Stimulated activated effector memory CD8-positive, alpha-beta T cell treated with anti-CD3 and anti-CD28 coated beads, Interleukin-12 subunit alpha, Interleukin-12 subunit beta, amount 100 ng/mL, for 72 hours (primary cell): ENCODE measurements at regions not wholly inside any gene's neighbourhood (a gene's known extent, or its start where the extent isn't known, plus 50 kb on each side); places are given as distances from the start of the nearest gene placed in this dataset.

Source experiments
- ATAC-seq: fragments of 150-1000 bp; cut with Tn5 transposase; 2 replicates; pipeline ENCODE4 v1.10.0; 2021
- DNase-seq, 2 donors: peaks; one replicate each; pipeline ENCODE4 v3.0.0; 2021 to 2022; ENCODE audit warnings: low spot score in 2 of 2
- H3K27ac Mint-ChIP-seq: one replicate; pipeline ENCODE4 v1.8.0; 2022; ENCODE audit warnings: mild to moderate bottlenecking, mixed read lengths
- H3K36me3 Mint-ChIP-seq: one replicate; pipeline ENCODE4 v1.8.0; 2022; ENCODE audit warnings: mild to moderate bottlenecking, mixed read lengths
- H3K4me1 Mint-ChIP-seq: one replicate; pipeline ENCODE4 v1.8.0; 2022; ENCODE audit warnings: mixed read lengths
- H3K4me3 Mint-ChIP-seq: one replicate; pipeline ENCODE4 v1.8.0; 2022; ENCODE audit warnings: mild to moderate bottlenecking, mixed read lengths
- H3K9me3 Mint-ChIP-seq: one replicate; pipeline ENCODE4 v1.8.0; 2022; ENCODE audit warnings: mixed read lengths

DNA sequence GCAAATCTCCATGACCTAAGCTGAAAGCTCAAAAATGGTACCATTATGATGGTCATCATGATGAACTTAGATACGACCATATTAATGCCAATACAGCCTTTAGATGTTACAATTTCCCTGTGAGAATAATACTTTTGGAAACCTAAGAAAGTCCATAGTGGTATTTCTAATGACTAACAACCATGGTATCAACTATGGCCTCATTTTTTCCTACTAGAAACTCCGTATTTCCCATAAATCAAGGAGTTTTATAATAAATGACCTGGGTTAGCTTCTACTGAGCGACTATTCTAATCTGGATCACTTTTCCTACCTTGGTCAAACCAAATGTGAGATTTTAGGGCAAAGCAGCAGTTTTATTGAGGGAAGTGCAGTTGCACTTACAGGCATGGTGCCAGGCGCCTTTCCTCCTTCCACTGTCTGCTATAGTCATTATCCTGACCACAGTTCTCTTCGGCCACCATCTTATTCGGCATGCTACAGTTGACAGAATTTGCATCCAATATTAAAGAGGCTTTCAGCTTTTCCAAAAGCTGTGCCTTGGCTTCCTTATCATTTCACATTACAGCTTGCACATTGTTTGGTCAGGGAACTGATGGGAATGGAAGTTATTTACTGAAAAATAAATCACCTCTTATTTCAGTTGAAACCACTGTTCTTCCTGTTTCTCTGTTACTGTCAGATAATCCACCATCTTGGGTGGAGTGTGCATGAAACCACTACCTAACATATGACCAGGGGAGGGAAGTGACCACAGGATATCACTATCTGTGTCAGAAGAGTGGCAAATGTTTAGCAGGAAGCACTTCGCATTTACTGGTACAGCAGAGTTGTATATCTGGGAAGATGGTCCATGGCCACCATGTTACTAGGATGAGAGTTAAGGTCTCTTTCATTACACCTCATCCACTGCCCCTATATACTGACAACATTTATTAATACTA is 74.5 kb upstream of the PICALM start:
- DNase-seq, result peak in 1 of 2 donors; percentile 59
- peak overlapping the region; percentile 41 for H3K4me3 Mint-ChIP-seq

DNA sequence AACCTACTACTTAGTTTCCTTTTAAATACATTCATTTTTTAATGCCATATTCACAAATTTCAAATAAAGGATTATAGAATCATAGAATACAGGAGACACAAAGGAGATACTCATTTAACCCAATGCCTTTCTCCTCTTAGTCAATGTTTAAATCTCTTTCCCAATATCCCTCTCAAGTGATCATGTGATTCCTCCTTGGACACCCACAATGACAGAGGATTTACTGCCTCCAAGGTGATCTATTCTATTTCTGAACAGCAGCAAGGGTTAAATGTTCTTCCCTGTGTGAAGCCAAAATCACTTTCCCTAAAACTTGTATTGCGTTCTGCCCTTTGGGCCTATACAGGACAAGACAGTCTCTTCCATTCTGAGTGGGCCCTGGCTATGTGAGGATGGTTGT is 73.3 kb upstream of the PICALM start:
- ATAC-seq (no peak), DNase-seq (no peak)
- peaks cover 67% of the 10 kb centered on the region for H3K4me1 Mint-ChIP-seq
- peak overlapping the region; percentile 69 for H3K27ac Mint-ChIP-seq
- H3K36me3 Mint-ChIP-seq, result peaks cover 6% of the 10 kb centered on the region
- H3K4me3 Mint-ChIP-seq, result no peak overlapping the region
- H3K9me3 Mint-ChIP-seq, result no peaks in the 10 kb centered on the region

More for the DNA sequence above, 74.5 kb upstream of the PICALM start:
- ATAC-seq, result peak; percentile 84
- Mint-ChIP-seq H3K4me1 (peaks cover 63% of the 10 kb centered on the region), H3K9me3 (no peaks in the 10 kb centered on the region), H3K36me3 (peaks cover 6% of the 10 kb centered on the region), H3K27ac (peak overlapping the region; percentile 69)

GRCh38 chr11:86141727-86142126 is 72.8 kb upstream of the PICALM start:
- H3K4me1 Mint-ChIP-seq, result peaks cover 67% of the 10 kb centered on the region
- peaks cover 6% of the 10 kb centered on the region for H3K36me3 Mint-ChIP-seq
- H3K9me3 Mint-ChIP-seq, result no peaks in the 10 kb centered on the region
- peak; percentile 51 for ATAC-seq
- peak overlapping the region; percentile 69 for H3K27ac Mint-ChIP-seq
- no peak for DNase-seq
- H3K4me3 Mint-ChIP-seq, result no peak overlapping the region

DNA sequence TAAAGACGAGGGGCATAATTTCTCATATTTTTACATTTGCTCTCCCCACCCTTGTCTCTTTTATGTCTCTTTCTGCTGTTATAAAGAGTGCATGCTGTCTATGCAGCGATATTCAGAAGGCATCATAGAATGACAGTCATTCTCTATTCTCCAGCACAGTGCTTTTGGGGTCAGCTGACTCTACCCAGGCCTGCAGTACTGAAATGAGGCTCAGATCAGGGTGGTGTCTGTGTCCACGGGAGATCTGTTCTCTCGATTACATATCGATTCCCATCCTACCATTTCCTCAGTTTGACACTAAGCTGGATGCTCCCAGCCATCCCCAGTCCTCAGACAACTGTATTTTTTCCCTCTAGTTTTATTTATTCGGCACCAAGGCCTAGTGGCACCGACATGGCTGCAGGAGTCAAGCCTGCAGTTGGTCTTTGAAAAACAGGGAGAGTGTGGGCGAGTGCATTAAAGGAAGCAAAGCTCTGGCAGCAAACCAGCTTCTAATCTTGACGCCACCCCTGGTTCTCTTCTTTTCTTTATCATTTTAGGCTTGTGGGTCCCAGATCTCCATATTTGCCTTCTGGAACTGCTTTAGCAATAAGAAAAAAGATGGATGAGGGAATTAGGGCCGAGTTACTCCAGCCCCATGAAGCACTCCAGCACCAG is 71.6 kb upstream of the PICALM start:
- peak overlapping the region; percentile 86 for H3K27ac Mint-ChIP-seq
- peaks cover 67% of the 10 kb centered on the region for H3K4me1 Mint-ChIP-seq
- no peak for ATAC-seq
- no peaks in the 10 kb centered on the region for H3K9me3 Mint-ChIP-seq
- peaks cover 6% of the 10 kb centered on the region for H3K36me3 Mint-ChIP-seq
- H3K4me3 Mint-ChIP-seq, result peak overlapping the region; percentile 20
- no peak for DNase-seq

- H3K4me3 Mint-ChIP-seq, result peak overlapping the region; percentile 58
- peaks cover 6% of the 10 kb centered on the region for H3K36me3 Mint-ChIP-seq
- H3K27ac Mint-ChIP-seq, result peak overlapping the region; percentile 86
- peaks cover 54% of the 10 kb centered on the region for H3K4me1 Mint-ChIP-seq
- DNase-seq, result peak in 1 of 2 donors; percentile 69
- H3K9me3 Mint-ChIP-seq, result no peaks in the 10 kb centered on the region
- peak; percentile 85 for ATAC-seq
These were observed 70.1 kb upstream of the PICALM start for GRCh38 chr11:86138958-86139357.

- no peak overlapping the region for H3K4me3 Mint-ChIP-seq
These were observed 67.7 kb upstream of the PICALM start for GRCh38 chr11:86136538-86136937.

GRCh38 chr11:86135319-86135714 is 66.4 kb upstream of the PICALM start:
- Mint-ChIP-seq H3K36me3 (peaks cover 4% of the 10 kb centered on the region), H3K4me1 (peaks cover 19% of the 10 kb centered on the region), H3K27ac (no peak overlapping the region), H3K4me3 (no peak overlapping the region), H3K9me3 (no peaks in the 10 kb centered on the region)
- ATAC-seq (no peak), DNase-seq (no peak)

More at GRCh38 chr11:86136538-86136937, 67.7 kb upstream of the PICALM start:
- Mint-ChIP-seq H3K36me3 (peaks cover 6% of the 10 kb centered on the region), H3K4me1 (peaks cover 31% of the 10 kb centered on the region), H3K27ac (no peak overlapping the region), H3K9me3 (no peaks in the 10 kb centered on the region)
- DNase-seq (no peak), ATAC-seq (no peak)

DNA sequence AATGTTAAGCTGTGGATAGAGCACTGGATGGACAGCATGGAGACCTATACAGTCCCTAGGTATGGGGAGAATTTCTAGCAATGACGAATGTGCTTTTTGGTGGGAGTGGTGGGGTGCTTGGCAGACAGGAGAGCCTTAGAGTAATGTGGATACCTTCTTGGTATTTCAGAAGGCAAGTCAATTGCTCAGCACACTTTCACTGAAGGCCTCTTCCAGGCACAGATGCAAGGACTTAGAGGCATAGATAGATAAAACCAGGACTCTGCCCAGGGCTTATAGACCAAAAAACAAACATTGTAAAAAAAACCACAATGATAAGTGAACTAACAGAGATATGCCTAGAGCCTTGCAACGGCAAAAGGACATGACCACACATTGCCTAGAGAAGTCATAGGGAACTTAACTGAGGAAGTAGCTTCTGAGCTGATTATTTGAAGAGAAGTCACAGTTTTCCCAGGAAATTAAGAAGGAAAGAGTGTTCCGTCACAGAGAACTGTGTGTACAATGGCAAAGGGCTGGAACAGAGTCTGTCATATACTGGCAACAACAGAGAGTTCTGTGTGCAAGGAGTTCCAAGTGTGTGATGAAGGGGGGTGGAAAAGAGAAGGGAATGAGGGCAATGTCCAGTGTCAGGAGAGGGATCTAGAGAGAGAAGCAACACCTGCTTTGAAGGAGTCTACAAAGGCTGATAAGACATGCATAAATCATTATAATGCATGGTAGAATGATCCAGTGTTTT is 65.9 kb upstream of the PICALM start:
- H3K9me3 Mint-ChIP-seq, result no peaks in the 10 kb centered on the region
- no peak for DNase-seq
- H3K27ac Mint-ChIP-seq, result no peak overlapping the region
- no peak for ATAC-seq
- H3K4me1 Mint-ChIP-seq, result peaks cover 15% of the 10 kb centered on the region
- H3K4me3 Mint-ChIP-seq, result no peak overlapping the region
- H3K36me3 Mint-ChIP-seq, result no peaks in the 10 kb centered on the region

GRCh38 chr11:86132667-86133249 is 63.9 kb upstream of the PICALM start:
- Mint-ChIP-seq H3K36me3 (no peaks in the 10 kb centered on the region), H3K4me3 (no peak overlapping the region), H3K9me3 (no peaks in the 10 kb centered on the region), H3K27ac (no peak overlapping the region), H3K4me1 (no peaks in the 10 kb centered on the region)
- DNase-seq (no peak), ATAC-seq (no peak)

GRCh38 chr11:86129740-86130540 is 61.1 kb upstream of the PICALM start:
- peaks cover 2% of the 10 kb centered on the region for H3K4me1 Mint-ChIP-seq
- no peak overlapping the region for H3K4me3 Mint-ChIP-seq
- ATAC-seq, result no peak
- H3K9me3 Mint-ChIP-seq, result no peaks in the 10 kb centered on the region
- no peaks in the 10 kb centered on the region for H3K36me3 Mint-ChIP-seq
- no peak overlapping the region for H3K27ac Mint-ChIP-seq
- no peak for DNase-seq

GRCh38 chr11:86128914-86129313 is 60.0 kb upstream of the PICALM start:
- Mint-ChIP-seq H3K27ac (no peak overlapping the region), H3K4me3 (no peak overlapping the region)

DNA sequence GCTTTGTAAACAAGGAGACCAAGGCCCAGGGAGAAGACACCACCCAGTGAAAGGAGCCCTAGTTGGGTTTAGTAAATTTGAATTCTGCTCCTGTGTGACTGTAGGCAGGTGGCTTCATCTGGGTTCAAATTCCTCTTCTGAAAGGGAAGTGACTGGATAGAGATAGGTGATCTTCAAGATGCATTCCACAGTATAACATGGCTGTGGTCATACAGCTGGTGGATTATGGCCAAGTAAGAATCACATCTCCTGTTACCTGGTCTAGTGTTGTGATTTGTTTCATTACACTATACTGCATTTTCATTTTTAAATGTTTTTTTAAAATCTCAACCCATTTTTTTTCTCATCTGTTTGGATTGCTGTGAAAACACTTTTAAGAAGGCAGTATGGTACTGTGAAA is 58.0 kb upstream of the PICALM start:
- H3K27ac Mint-ChIP-seq, result no peak overlapping the region
- ATAC-seq, result no peak
- DNase-seq, result no peak
- no peaks in the 10 kb centered on the region for H3K36me3 Mint-ChIP-seq
- H3K4me3 Mint-ChIP-seq, result no peak overlapping the region
- no peaks in the 10 kb centered on the region for H3K9me3 Mint-ChIP-seq
- peaks cover 17% of the 10 kb centered on the region for H3K4me1 Mint-ChIP-seq

More at GRCh38 chr11:86128914-86129313, 60.0 kb upstream of the PICALM start:
- ATAC-seq, result no peak
- no peak for DNase-seq
- H3K4me1 Mint-ChIP-seq, result peaks cover 11% of the 10 kb centered on the region
- no peaks in the 10 kb centered on the region for H3K36me3 Mint-ChIP-seq
- H3K9me3 Mint-ChIP-seq, result no peaks in the 10 kb centered on the region

GRCh38 chr11:86124251-86125233 is 55.7 kb upstream of the PICALM start:
- Mint-ChIP-seq H3K9me3 (no peaks in the 10 kb centered on the region), H3K4me1 (peaks cover 17% of the 10 kb centered on the region), H3K36me3 (no peaks in the 10 kb centered on the region), H3K27ac (no peak overlapping the region), H3K4me3 (no peak overlapping the region)
- no peak for DNase-seq
- ATAC-seq, result peak; percentile 92
